LNCAP (cell line): ENCODE measurements at regions not wholly inside any gene's neighbourhood (a gene's known extent, or its start where the extent isn't known, plus 50 kb on each side); places are given as distances from the start of the nearest gene placed in this dataset.

Source experiments
- TF ChIP-seq, protein P1 (sequence below): fragments of 450-650 bp; IDR thresholded peaks from 2 replicates; pipeline ENCODE4 v1.5.1; 2017; ENCODE audit warnings: mild to moderate bottlenecking

- TF ChIP-seq, protein P1, sequence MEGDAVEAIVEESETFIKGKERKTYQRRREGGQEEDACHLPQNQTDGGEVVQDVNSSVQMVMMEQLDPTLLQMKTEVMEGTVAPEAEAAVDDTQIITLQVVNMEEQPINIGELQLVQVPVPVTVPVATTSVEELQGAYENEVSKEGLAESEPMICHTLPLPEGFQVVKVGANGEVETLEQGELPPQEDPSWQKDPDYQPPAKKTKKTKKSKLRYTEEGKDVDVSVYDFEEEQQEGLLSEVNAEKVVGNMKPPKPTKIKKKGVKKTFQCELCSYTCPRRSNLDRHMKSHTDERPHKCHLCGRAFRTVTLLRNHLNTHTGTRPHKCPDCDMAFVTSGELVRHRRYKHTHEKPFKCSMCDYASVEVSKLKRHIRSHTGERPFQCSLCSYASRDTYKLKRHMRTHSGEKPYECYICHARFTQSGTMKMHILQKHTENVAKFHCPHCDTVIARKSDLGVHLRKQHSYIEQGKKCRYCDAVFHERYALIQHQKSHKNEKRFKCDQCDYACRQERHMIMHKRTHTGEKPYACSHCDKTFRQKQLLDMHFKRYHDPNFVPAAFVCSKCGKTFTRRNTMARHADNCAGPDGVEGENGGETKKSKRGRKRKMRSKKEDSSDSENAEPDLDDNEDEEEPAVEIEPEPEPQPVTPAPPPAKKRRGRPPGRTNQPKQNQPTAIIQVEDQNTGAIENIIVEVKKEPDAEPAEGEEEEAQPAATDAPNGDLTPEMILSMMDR: no peak
Observed at GRCh38 chr5:117054141-117054540, 479.5 kb upstream of the SEMA6A start.

GRCh38 chr5:117041926-117042595, 467.4 kb upstream of the SEMA6A start:
- TF ChIP-seq, protein P1: no peak

DNA sequence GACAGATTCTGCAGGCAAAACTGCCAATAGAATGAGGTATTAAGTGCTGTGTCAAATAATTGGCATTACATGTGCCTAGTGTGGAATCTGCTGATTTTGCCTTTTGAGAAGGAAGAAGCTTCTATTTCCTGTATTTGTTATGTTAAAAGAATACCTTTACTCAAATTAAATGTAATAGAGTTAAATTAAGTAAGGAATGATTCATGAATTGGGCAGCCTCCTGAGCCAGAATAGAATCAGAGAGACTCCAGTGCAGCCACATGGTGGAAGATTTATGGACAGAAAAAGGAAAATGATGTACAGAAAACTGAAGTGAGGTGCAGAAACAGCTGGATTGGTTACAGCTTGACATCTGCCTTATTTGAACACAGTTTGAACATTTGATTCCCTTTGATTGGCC, 464.4 kb upstream of the SEMA6A start:
- TF ChIP-seq, protein P1: no peak

DNA sequence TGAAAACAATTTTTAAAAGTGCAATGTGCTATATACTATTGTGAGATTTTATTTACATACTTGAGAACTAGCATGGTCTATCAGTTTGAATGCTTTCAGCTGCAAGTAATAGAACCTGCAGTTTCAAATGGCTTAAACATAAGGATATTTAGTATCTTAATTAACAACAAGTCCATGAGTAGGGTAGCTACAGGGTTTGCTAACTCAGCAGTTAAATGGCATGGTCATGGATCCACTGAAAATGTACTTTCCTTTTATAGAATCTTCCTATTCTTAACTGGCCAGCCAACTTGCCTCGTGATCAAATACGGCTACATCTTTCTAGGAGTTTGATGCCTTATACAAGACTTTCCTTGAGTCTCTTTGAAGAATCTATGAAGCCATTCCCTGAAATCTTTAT, 452.8 kb upstream of the SEMA6A start:
- TF ChIP-seq, protein P1: no peak

DNA sequence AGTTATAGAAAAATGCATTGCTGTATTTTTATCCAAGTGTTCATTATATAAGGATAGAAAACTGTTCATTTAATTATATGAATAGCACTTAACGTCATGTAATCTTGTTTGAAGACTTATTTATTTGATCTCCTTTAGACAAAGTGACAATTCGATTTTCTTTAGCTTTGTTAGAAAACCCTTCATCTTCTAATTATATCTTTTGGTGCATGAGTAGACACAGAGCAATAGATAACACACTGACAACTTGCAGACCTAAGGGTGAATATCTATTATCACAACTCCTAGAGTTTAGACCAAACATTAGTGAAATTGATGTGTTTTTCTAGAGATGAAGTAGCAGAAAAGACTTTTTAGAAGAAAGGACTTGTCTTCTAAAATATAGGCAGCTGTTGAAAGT, 446.4 kb upstream of the SEMA6A start:
- TF ChIP-seq, protein P1: no peak

GRCh38 chr5:117013280-117013877, 438.8 kb upstream of the SEMA6A start:
- TF ChIP-seq, protein P1: no peak

- TF ChIP-seq, protein P1: no peak
Observed at GRCh38 chr5:117010574-117010973, 436.0 kb upstream of the SEMA6A start.
